OCI-LY7 (cell line): ENCODE measurements at regions not wholly inside any gene's neighbourhood (a gene's known extent, or its start where the extent isn't known, plus 50 kb on each side); places are given as distances from the start of the nearest gene placed in this dataset.

Experiments
- EZH2phosphoT487 ChIP-seq: fragments of 200-600 bp; sonication (generic); IDR thresholded peaks from 2 replicates; pipeline ENCODE4 v1.6.1; 2018; ENCODE audit warnings: low read depth, borderline replicate concordance, mild to moderate bottlenecking, mixed run types, antibody characterized with exemption, low read length, moderate library complexity, mixed read lengths
- TF ChIP-seq, protein P1 (sequence below): fragments of 200-600 bp; sonication (generic); conservative IDR thresholded peaks from 2 replicates; pipeline ENCODE4 v1.5.1; 2014; ENCODE audit warnings: mild to moderate bottlenecking, antibody characterized with exemption, low read length, moderate library complexity, mixed read lengths

DNA sequence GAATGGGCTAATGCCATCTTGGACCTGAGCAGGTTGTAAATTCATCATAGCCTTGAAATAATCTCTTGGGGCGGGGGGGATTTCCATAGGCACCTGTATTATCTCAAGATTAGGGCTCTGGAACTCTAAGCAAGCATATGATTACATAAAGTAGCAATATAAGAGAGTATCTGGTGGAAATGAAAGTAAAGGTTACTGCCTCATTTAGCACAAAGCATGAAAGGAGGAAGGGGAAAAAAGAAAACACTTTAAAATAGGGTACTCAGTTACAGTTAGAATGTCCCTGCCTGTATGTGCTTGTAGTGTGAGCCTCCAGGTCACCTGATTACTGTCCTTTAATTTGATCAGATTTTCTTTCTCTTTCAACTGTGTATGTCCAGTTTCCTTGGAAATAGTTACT lies 1079.7 kb upstream of the CDH18 start:
- TF ChIP-seq, protein P1, sequence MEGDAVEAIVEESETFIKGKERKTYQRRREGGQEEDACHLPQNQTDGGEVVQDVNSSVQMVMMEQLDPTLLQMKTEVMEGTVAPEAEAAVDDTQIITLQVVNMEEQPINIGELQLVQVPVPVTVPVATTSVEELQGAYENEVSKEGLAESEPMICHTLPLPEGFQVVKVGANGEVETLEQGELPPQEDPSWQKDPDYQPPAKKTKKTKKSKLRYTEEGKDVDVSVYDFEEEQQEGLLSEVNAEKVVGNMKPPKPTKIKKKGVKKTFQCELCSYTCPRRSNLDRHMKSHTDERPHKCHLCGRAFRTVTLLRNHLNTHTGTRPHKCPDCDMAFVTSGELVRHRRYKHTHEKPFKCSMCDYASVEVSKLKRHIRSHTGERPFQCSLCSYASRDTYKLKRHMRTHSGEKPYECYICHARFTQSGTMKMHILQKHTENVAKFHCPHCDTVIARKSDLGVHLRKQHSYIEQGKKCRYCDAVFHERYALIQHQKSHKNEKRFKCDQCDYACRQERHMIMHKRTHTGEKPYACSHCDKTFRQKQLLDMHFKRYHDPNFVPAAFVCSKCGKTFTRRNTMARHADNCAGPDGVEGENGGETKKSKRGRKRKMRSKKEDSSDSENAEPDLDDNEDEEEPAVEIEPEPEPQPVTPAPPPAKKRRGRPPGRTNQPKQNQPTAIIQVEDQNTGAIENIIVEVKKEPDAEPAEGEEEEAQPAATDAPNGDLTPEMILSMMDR, result no peak
- no peak for TF ChIP-seq EZH2phosphoT487
